BE2C (cell line): ENCODE measurements at regions not wholly inside any gene's neighbourhood (a gene's known extent, or its start where the extent isn't known, plus 50 kb on each side); places are given as distances from the start of the nearest gene placed in this dataset.

Source experiments
- DNase-seq: peaks from one replicate; pipeline ENCODE4 v3.0.0-alpha.2; 2020
- H3K27me3 ChIP-seq: fragments of 250-450 bp; sonication (Bioruptor Pico); 2 replicates; pipeline ENCODE4 v1.5.1; 2020; ENCODE audit warnings: mild to moderate bottlenecking
- H3K36me3 ChIP-seq: fragments of 250-450 bp; sonication (Bioruptor Pico); 2 replicates; pipeline ENCODE4 v1.5.1; 2020; ENCODE audit warnings: mild to moderate bottlenecking
- H3K4me1 ChIP-seq: fragments of 250-450 bp; sonication (Bioruptor Pico); 2 replicates; pipeline ENCODE4 v1.5.1; 2020
- H3K4me3 ChIP-seq: 2 replicates; pipeline ENCODE4 v1.5.1; 2011; ENCODE audit warnings: low read depth, low read length
- H3K9me3 ChIP-seq: fragments of 250-450 bp; sonication (Bioruptor Pico); 2 replicates; pipeline ENCODE4 v1.5.1; 2020
- TF ChIP-seq, protein P1 (sequence below): IDR thresholded peaks from 2 replicates; pipeline ENCODE4 v1.5.1; 2012; ENCODE audit warnings: mild to moderate bottlenecking, low read depth, low read length

DNA sequence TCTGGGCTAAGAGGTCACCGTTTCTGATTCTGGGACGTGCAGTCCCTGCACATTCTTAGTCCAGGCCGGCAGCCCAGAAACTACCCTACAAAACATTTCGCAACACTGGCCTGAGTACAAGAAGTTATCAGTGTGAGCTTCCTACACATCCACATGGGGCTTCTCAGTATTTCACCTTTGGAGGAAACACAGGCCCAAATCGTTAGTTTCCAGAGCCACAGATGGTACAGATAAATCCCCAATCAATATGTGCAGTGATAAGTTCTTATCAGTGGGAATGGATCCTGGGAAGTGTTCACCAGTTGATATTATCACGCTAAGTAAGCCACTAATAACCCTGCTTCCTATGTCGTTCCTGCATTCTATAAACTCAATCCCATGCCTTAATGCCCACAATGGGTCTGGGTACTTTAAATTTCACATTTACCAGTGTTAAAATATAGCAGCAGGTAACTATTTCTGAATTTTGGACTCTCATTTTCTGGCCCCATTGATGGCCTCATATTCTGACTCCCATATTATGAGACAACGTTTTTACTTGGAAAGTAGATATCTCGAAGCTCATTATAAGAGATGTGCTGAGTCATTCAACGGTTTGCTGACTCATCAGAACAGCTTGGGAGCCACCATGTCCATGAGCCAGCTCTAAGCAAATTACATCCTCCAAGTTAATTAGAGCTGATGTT is 370.2 kb upstream of the MAF start:
- TF ChIP-seq, protein P1, sequence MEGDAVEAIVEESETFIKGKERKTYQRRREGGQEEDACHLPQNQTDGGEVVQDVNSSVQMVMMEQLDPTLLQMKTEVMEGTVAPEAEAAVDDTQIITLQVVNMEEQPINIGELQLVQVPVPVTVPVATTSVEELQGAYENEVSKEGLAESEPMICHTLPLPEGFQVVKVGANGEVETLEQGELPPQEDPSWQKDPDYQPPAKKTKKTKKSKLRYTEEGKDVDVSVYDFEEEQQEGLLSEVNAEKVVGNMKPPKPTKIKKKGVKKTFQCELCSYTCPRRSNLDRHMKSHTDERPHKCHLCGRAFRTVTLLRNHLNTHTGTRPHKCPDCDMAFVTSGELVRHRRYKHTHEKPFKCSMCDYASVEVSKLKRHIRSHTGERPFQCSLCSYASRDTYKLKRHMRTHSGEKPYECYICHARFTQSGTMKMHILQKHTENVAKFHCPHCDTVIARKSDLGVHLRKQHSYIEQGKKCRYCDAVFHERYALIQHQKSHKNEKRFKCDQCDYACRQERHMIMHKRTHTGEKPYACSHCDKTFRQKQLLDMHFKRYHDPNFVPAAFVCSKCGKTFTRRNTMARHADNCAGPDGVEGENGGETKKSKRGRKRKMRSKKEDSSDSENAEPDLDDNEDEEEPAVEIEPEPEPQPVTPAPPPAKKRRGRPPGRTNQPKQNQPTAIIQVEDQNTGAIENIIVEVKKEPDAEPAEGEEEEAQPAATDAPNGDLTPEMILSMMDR, result no peak
- Histone ChIP-seq H3K27me3 (no peaks in the 10 kb centered on the region), H3K4me1 (no peaks in the 10 kb centered on the region), H3K9me3 (no peaks in the 10 kb centered on the region), H3K4me3 (no peak overlapping the region), H3K36me3 (no peaks in the 10 kb centered on the region)
- no peak for DNase-seq

DNA sequence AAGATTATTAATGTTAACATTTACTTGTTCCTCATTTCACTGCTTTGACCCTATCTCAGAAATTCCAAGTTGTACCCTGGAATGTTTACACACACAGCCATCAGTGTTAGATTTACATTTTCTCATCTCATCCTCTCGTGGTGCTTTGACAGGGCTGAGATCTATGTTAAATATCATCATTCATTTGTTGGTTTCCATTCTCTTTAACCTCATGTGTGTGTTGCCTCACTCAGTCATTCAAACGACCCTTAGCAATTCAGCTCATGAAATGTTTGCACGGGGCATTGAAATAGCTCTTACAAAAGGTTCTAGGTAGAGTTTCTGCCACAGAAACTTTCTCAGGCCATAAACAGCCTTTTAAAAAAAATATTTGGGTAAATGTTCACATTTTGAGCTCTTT is 369.6 kb upstream of the MAF start:
- no peaks in the 10 kb centered on the region for H3K36me3 ChIP-seq
- no peak overlapping the region for H3K4me3 ChIP-seq
- TF ChIP-seq, protein P1, result no peak
- no peak for DNase-seq
- no peaks in the 10 kb centered on the region for H3K9me3 ChIP-seq
- H3K4me1 ChIP-seq, result no peaks in the 10 kb centered on the region
- no peaks in the 10 kb centered on the region for H3K27me3 ChIP-seq

DNA sequence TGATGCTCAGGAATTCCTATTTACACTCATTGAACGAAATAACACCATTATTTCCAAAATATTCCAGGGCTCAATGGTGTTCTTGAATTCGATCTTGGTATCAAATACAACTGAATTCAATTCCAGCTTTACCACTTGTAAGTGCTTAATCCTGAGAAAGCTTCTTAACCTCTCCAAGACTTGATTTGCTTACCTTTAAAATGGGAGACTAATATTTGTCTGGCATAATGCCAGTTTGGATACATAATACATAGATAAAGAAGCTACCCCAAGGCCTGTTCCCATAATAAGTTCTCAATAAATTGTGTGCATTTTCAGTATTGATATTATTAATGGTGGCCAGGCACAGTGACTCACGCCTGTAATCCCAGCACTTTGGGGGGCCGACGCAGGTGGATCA is 368.9 kb upstream of the MAF start:
- no peak overlapping the region for H3K4me3 ChIP-seq
- no peaks in the 10 kb centered on the region for H3K36me3 ChIP-seq
- H3K4me1 ChIP-seq, result no peaks in the 10 kb centered on the region
- TF ChIP-seq, protein P1, result no peak
- no peaks in the 10 kb centered on the region for H3K9me3 ChIP-seq
- no peak for DNase-seq
- no peaks in the 10 kb centered on the region for H3K27me3 ChIP-seq

DNA sequence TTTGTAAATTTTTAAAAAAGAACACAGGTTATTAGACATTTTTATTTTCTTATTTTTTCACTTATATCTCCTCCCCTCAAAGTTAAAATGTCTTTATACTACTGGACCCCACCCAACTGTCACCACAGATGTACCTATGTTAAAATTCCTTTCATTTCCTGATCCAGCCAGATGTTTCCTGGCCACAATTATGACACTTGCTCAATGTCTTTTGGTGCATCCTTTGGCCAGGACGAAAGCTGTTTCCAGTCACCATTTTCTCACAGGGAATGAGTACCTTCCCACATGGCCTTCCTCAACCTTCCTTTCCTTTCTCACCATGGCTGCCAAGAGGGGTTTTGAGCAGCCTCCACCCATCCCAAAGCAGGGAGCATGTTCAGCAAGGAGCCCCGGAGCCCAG is 365.7 kb upstream of the MAF start:
- DNase-seq, result no peak
- no peaks in the 10 kb centered on the region for H3K36me3 ChIP-seq
- no peak overlapping the region for H3K4me3 ChIP-seq
- no peaks in the 10 kb centered on the region for H3K4me1 ChIP-seq
- no peaks in the 10 kb centered on the region for H3K9me3 ChIP-seq
- TF ChIP-seq, protein P1, result no peak
- no peaks in the 10 kb centered on the region for H3K27me3 ChIP-seq

DNA sequence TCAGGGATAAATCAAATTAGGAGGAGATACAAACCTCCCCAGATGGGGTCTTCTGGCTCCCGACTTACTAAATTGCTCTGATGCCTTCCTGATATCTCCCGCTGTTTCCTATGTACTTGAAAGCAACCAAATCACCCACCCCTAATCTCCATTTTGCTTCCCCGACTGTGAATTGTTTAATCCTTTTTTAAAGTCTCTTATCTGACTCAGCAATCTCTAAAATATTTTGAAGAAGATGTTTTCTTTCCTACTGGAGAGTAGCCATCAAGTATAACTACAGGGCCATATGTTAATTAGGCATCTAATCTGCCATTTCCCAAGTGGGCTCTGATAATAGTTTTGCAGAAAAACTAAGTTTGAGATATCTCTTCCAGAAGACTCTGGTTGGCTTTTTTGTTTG is 365.2 kb upstream of the MAF start:
- H3K36me3 ChIP-seq, result no peaks in the 10 kb centered on the region
- TF ChIP-seq, protein P1, result no peak
- no peaks in the 10 kb centered on the region for H3K9me3 ChIP-seq
- no peak for DNase-seq
- H3K27me3 ChIP-seq, result no peaks in the 10 kb centered on the region
- no peaks in the 10 kb centered on the region for H3K4me1 ChIP-seq
- no peak overlapping the region for H3K4me3 ChIP-seq

DNA sequence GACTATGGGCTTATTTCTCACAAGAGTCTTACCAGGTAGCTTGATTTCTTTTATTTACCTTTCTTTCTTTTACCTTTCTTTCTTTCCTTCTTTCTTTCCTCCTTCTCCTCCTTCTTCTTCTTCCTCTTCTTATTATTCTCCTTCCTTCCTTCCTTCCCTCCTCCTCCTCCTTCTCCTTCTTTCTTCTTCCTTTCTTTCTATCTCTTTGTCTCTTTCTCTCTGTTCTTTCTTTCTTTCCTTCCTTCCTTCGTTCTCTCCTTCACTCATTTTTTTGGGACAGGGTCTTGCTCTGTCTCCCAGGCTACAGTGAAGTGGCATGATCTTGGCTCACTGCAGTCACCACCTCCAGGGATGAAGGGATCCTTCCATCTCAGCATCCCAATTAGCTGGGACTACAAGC is 363.6 kb upstream of the MAF start:
- Histone ChIP-seq H3K36me3 (no peaks in the 10 kb centered on the region), H3K4me3 (no peak overlapping the region), H3K9me3 (no peaks in the 10 kb centered on the region), H3K27me3 (no peaks in the 10 kb centered on the region), H3K4me1 (no peaks in the 10 kb centered on the region)
- no peak for DNase-seq
- TF ChIP-seq, protein P1, result no peak
